HG03159 (cell line): ENCODE measurements at regions not wholly inside any gene's neighbourhood (a gene's known extent, or its start where the extent isn't known, plus 50 kb on each side); places are given as distances from the start of the nearest gene placed in this dataset.
"Not testable (repeated sequence)": the region's sequence is repeated elsewhere in the genome, so short reads cannot be mapped to it uniquely, and the experiment has no call there.

ENCODE experiments used
- ATAC-seq: cut with Tn5 transposase; IDR thresholded peaks from one replicate; pipeline ENCODE4 v1.9.1; 2021; ENCODE audit warnings: mild to moderate bottlenecking, moderate library complexity; ENCODE audit not compliant: unreplicated experiment

- no peak for ATAC-seq
These were observed 132.3 kb downstream of the CSNK2A3 start for GRCh38 chr11:11220786-11221185.

- no peak for ATAC-seq
These were observed 134.4 kb downstream of the CSNK2A3 start for GRCh38 chr11:11218629-11218986.

- ATAC-seq = no peak
These were observed 135.0 kb downstream of the CSNK2A3 start for GRCh38 chr11:11217929-11218628.

- ATAC-seq = no peak
These were observed 135.6 kb downstream of the CSNK2A3 start for GRCh38 chr11:11217289-11217928.

- ATAC-seq = no peak
These were observed 137.1 kb downstream of the CSNK2A3 start for GRCh38 chr11:11215944-11216343.

- ATAC-seq = no peak
These were observed 137.8 kb downstream of the CSNK2A3 start for GRCh38 chr11:11215058-11215815.

GRCh38 chr11:11213117-11213516 is 139.9 kb downstream of the CSNK2A3 start:
- no peak for ATAC-seq

GRCh38 chr11:11211888-11212287 is 141.2 kb downstream of the CSNK2A3 start:
- no peak for ATAC-seq

- no peak for ATAC-seq
These were observed 141.9 kb downstream of the CSNK2A3 start for GRCh38 chr11:11211186-11211585.

GRCh38 chr11:11210446-11210845 is 142.6 kb downstream of the CSNK2A3 start:
- ATAC-seq = no peak

GRCh38 chr11:11209967-11210366 is 143.1 kb downstream of the CSNK2A3 start:
- ATAC-seq = no peak

GRCh38 chr11:11208994-11209393 is 144.1 kb downstream of the CSNK2A3 start:
- ATAC-seq = no peak

GRCh38 chr11:11207428-11207827 is 145.6 kb downstream of the CSNK2A3 start:
- ATAC-seq = no peak

GRCh38 chr11:11206484-11206883 is 146.6 kb downstream of the CSNK2A3 start:
- no peak for ATAC-seq

GRCh38 chr11:11202885-11203284 is 150.2 kb downstream of the CSNK2A3 start:
- no peak for ATAC-seq

GRCh38 chr11:11201302-11201701 is 151.7 kb downstream of the CSNK2A3 start:
- ATAC-seq = not testable (repeated sequence)

- ATAC-seq = no peak
These were observed 160.5 kb downstream of the CSNK2A3 start for GRCh38 chr11:11192541-11192940.

GRCh38 chr11:11189506-11189905 is 163.5 kb downstream of the CSNK2A3 start:
- ATAC-seq = no peak

GRCh38 chr11:11186249-11186648 is 166.8 kb downstream of the CSNK2A3 start:
- ATAC-seq = no peak

- ATAC-seq = no peak
These were observed 170.8 kb downstream of the CSNK2A3 start for GRCh38 chr11:11182261-11182660.

- no peak for ATAC-seq
These were observed 174.1 kb downstream of the CSNK2A3 start for GRCh38 chr11:11178671-11179638.
